ENCODE measurements at regions not wholly inside any gene's neighbourhood (a gene's known extent, or its start where the extent isn't known, plus 50 kb on each side); places are given as distances from the start of the nearest gene placed in this dataset.

- Mint-ChIP-seq H3K4me1 (peaks cover 0 to 1% (median 0%) of the 10 kb centered on the region in 3 donors), H3K27ac (no peak overlapping the region), H3K9me3 (no peaks in the 10 kb centered on the region), H3K36me3 (no peaks in the 10 kb centered on the region), H3K4me3 (no peak overlapping the region), H3K27me3 (no peaks in the 10 kb centered on the region)
These were observed 172.1 kb downstream of the MYCN start for GRCh38 chr2:16112251-16112971.

- H3K27ac Mint-ChIP-seq: no peak overlapping the region
- no peaks in the 10 kb centered on the region for H3K27me3 Mint-ChIP-seq
- no peaks in the 10 kb centered on the region for H3K9me3 Mint-ChIP-seq
- no peaks in the 10 kb centered on the region for H3K36me3 Mint-ChIP-seq
- H3K4me1 Mint-ChIP-seq: peaks cover 0 to 1% (median 0%) of the 10 kb centered on the region in 3 donors
- no peak overlapping the region for H3K4me3 Mint-ChIP-seq
These were observed 171.5 kb downstream of the MYCN start for GRCh38 chr2:16111838-16112210.

GRCh38 chr2:16109821-16110310 is 169.5 kb downstream of the MYCN start:
- H3K4me3 Mint-ChIP-seq: no peak overlapping the region
- no peaks in the 10 kb centered on the region for H3K36me3 Mint-ChIP-seq
- H3K27ac Mint-ChIP-seq: no peak overlapping the region
- H3K9me3 Mint-ChIP-seq: no peaks in the 10 kb centered on the region
- H3K4me1 Mint-ChIP-seq: peaks cover 0 to 1% (median 0%) of the 10 kb centered on the region in 3 donors
- H3K27me3 Mint-ChIP-seq: no peaks in the 10 kb centered on the region

GRCh38 chr2:16109368-16109820 is 169.0 kb downstream of the MYCN start:
- no peak overlapping the region for H3K27ac Mint-ChIP-seq
- H3K36me3 Mint-ChIP-seq: no peaks in the 10 kb centered on the region
- no peak overlapping the region for H3K4me3 Mint-ChIP-seq
- H3K4me1 Mint-ChIP-seq: peaks cover 0 to 1% (median 0%) of the 10 kb centered on the region in 3 donors
- no peaks in the 10 kb centered on the region for H3K9me3 Mint-ChIP-seq
- no peaks in the 10 kb centered on the region for H3K27me3 Mint-ChIP-seq

- Mint-ChIP-seq H3K4me1 (peaks cover 0 to 2% (median 1%) of the 10 kb centered on the region in 3 donors), H3K27me3 (peaks cover 1% of the 10 kb centered on the region), H3K9me3 (no peaks in the 10 kb centered on the region), H3K36me3 (no peaks in the 10 kb centered on the region), H3K4me3 (no peak overlapping the region), H3K27ac (no peak overlapping the region)
These were observed 166.9 kb downstream of the MYCN start for GRCh38 chr2:16107246-16107645.

- Mint-ChIP-seq H3K36me3 (no peaks in the 10 kb centered on the region), H3K4me1 (peaks cover 0 to 2% (median 1%) of the 10 kb centered on the region in 3 donors), H3K4me3 (no peak overlapping the region), H3K27ac (no peak overlapping the region), H3K27me3 (peaks cover 1% of the 10 kb centered on the region), H3K9me3 (no peaks in the 10 kb centered on the region)
These were observed 166.3 kb downstream of the MYCN start for GRCh38 chr2:16106619-16107018.

GRCh38 chr2:16105669-16106281 is 165.4 kb downstream of the MYCN start:
- Mint-ChIP-seq H3K4me1 (peaks cover 0 to 2% (median 1%) of the 10 kb centered on the region in 3 donors), H3K4me3 (no peak overlapping the region), H3K27me3 (peaks cover 1% of the 10 kb centered on the region), H3K9me3 (no peaks in the 10 kb centered on the region), H3K27ac (no peak overlapping the region), H3K36me3 (no peaks in the 10 kb centered on the region)

- Mint-ChIP-seq H3K4me3 (no peak overlapping the region), H3K36me3 (no peaks in the 10 kb centered on the region), H3K4me1 (peaks cover 0 to 2% (median 0%) of the 10 kb centered on the region in 3 donors), H3K9me3 (no peaks in the 10 kb centered on the region), H3K27ac (no peak overlapping the region), H3K27me3 (peaks cover 1% of the 10 kb centered on the region)
These were observed 164.8 kb downstream of the MYCN start for GRCh38 chr2:16104949-16105668.

- Mint-ChIP-seq H3K4me3 (no peak overlapping the region), H3K36me3 (no peaks in the 10 kb centered on the region), H3K9me3 (no peaks in the 10 kb centered on the region), H3K27ac (no peak overlapping the region), H3K27me3 (peaks cover 1% of the 10 kb centered on the region), H3K4me1 (peaks cover 0 to 2% (median 0%) of the 10 kb centered on the region in 3 donors)
These were observed 164.1 kb downstream of the MYCN start for GRCh38 chr2:16104315-16104948.

GRCh38 chr2:16103614-16104314 is 163.4 kb downstream of the MYCN start:
- H3K36me3 Mint-ChIP-seq: no peaks in the 10 kb centered on the region
- H3K9me3 Mint-ChIP-seq: no peaks in the 10 kb centered on the region

GRCh38 chr2:16102976-16103380 is 162.6 kb downstream of the MYCN start:
- H3K4me3 Mint-ChIP-seq: no peak overlapping the region

More at GRCh38 chr2:16103614-16104314, 163.4 kb downstream of the MYCN start:
- Mint-ChIP-seq H3K27ac (no peak overlapping the region), H3K4me1 (peaks cover 0 to 2% (median 0%) of the 10 kb centered on the region in 3 donors), H3K27me3 (peaks cover 1% of the 10 kb centered on the region), H3K4me3 (no peak overlapping the region)

GRCh38 chr2:16102358-16102975 is 162.1 kb downstream of the MYCN start:
- peaks cover 1% of the 10 kb centered on the region for H3K27me3 Mint-ChIP-seq
- no peaks in the 10 kb centered on the region for H3K9me3 Mint-ChIP-seq
- H3K36me3 Mint-ChIP-seq: no peaks in the 10 kb centered on the region
- H3K27ac Mint-ChIP-seq: no peak overlapping the region
- H3K4me1 Mint-ChIP-seq: peaks cover 0 to 2% (median 0%) of the 10 kb centered on the region in 3 donors
- no peak overlapping the region for H3K4me3 Mint-ChIP-seq

More at GRCh38 chr2:16102976-16103380, 162.6 kb downstream of the MYCN start:
- H3K4me1 Mint-ChIP-seq: peaks cover 0 to 2% (median 0%) of the 10 kb centered on the region in 3 donors
- H3K36me3 Mint-ChIP-seq: no peaks in the 10 kb centered on the region
- no peak overlapping the region for H3K27ac Mint-ChIP-seq
- peaks cover 1% of the 10 kb centered on the region for H3K27me3 Mint-ChIP-seq
- H3K9me3 Mint-ChIP-seq: no peaks in the 10 kb centered on the region

GRCh38 chr2:16101196-16101595 is 160.8 kb downstream of the MYCN start:
- Mint-ChIP-seq H3K36me3 (no peaks in the 10 kb centered on the region), H3K27me3 (peaks cover 1% of the 10 kb centered on the region), H3K4me1 (peaks cover 0 to 2% (median 0%) of the 10 kb centered on the region in 3 donors), H3K27ac (no peak overlapping the region), H3K4me3 (no peak overlapping the region), H3K9me3 (no peaks in the 10 kb centered on the region)

GRCh38 chr2:16100006-16100405 is 159.7 kb downstream of the MYCN start:
- H3K36me3 Mint-ChIP-seq: no peaks in the 10 kb centered on the region
- no peak overlapping the region for H3K27ac Mint-ChIP-seq
- H3K4me1 Mint-ChIP-seq: peaks cover 0 to 2% (median 0%) of the 10 kb centered on the region in 3 donors
- H3K4me3 Mint-ChIP-seq: no peak overlapping the region
- no peaks in the 10 kb centered on the region for H3K9me3 Mint-ChIP-seq
- peaks cover 1% of the 10 kb centered on the region for H3K27me3 Mint-ChIP-seq
